Heart left ventricle (tissue), 13 donors: ENCODE measurements at regions not wholly inside any gene's neighbourhood (a gene's known extent, or its start where the extent isn't known, plus 50 kb on each side); places are given as distances from the start of the nearest gene placed in this dataset.

ENCODE experiments used
- CTCF ChIP-seq, 12 donors: fragments of 200-600 bp; sonication (generic) in 4 of 12; IDR thresholded peaks; one replicate each; pipeline versions ENCODE4 v1.5.0 to v1.8.0; 2018 to 2022; ENCODE audit warnings: antibody characterized with exemption in 12 of 12, mild to moderate bottlenecking in 5 of 12
- POLR2A ChIP-seq, 2 donors: fragments of 450-650 bp; IDR thresholded peaks; one replicate each; pipeline ENCODE4 v1.6.1; 2017; ENCODE audit warnings: antibody characterized with exemption in 2 of 2, mild to moderate bottlenecking in 2 of 2, moderate library complexity in 2 of 2
- donor health status: ischemic (EF 13 %, LVEDD 7.1; RV severe dilation, severe dysfunction).
- donor health status: DM: no; HTN: yes; CAD: no.
- donor health status: DM: no; HTN: no; CAD: no.
- donor health status: ischemic (EF 25% LVEDD 6.9; RV normal size, moderate dysfunction).
- donor health status: ischemic (EF 25% LVEDD 5.7; RV mildly dilated, moderate dysfunction).
- donor health status: ischemic (EF 35%, LVEDD 5.7; RV mildly dilated, moderate dysfunction).
- donor health status: nonischemic (EF 11% LVEDD 7.7; RV severe dilation, severe dysfunction).
- donor health status: DM: yes; HTN: yes; CAD: no.
- donor health status: PGD.
- donor health status: ischemic (EF 29% LVEDD 5.4; RV normal size, mild dysfunction).
- donor health status: nonischemic (EF 23%, LVEDD 6.1; RV moderate dilation, normal function).

GRCh38 chr6:9540126-9540525, 874.7 kb downstream of the TFAP2A start:
- no peak for TF ChIP-seq CTCF (IDR thresholded peaks at IDR 0.05)
- TF ChIP-seq POLR2A (IDR thresholded peaks at IDR 0.05): no peak
